ENCODE measurements at regions not wholly inside any gene's neighbourhood (a gene's known extent, or its start where the extent isn't known, plus 50 kb on each side); places are given as distances from the start of the nearest gene placed in this dataset.
"Not testable (repeated sequence)": the region's sequence is repeated elsewhere in the genome, so short reads cannot be mapped to it uniquely, and the experiment has no call there.

DNA sequence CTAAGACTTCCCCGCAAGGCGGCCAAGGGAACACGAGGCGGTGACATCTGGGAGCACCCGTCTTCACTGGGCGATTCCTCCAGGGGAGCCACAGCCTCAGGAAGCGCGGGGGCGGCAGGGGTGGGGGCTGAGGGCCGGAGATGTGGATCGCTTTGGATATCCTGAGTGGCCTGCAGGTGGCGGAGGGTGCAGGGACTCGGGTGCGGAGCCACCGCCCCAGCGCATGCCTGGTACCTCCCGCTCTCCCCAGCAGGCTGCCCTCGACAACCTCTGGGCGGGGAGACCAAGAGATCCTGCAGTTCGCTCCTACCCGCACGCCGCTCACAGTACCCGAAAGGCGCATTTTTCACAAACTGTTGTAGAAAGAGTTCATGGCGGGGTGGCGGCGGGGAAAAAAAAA lies 201.4 kb upstream of the PRKX start:
- H3K4me3 ChIP-seq (ENCODE audit: low read depth in 1 of 3, low read length in 3 of 3); H3K27me3 ChIP-seq (ENCODE audit: control insufficient read depth in 4 of 4, insufficient read depth in 4 of 4, low read length in 3 of 4); H3K27ac ChIP-seq (ENCODE audit: low read depth in 1 of 2, low read length in 2 of 2); DNase-seq (ENCODE audit: low spot score); H3K36me3 ChIP-seq (ENCODE audit: control insufficient read depth in 4 of 4, insufficient read depth in 3 of 4, low read depth in 1 of 4, low read length in 3 of 4); H3K9me3 ChIP-seq (ENCODE audit: control insufficient read depth in 4 of 4, low read length in 3 of 4); H3K9ac ChIP-seq (ENCODE audit: low read depth in 1 of 2, low read length in 2 of 2); H3K4me1 ChIP-seq (ENCODE audit: control insufficient read depth in 4 of 4, insufficient read depth in 4 of 4, low read length in 3 of 4): not testable (repeated sequence)
- no CpG with 5 or more reads among the region's 28 CpGs for WGBS

DNA sequence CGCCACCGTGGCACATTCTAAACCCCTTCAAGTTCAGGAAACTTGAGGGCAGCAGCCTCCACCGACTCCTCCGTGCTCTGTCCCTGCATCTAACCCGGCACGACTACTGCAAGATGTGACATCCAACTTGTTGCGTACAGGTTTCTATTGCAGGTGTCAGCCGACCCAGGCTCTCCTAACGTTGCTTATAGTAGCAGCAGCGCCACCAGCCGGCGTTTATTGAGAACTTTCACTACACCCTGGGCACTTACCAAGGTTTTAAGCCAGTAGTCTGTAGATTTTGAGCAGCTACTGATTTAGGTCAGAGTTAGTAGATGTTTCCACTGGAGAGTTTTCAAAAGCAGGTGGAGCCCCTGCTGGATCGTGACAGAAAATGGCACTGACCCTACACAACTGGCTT lies 200.6 kb upstream of the PRKX start:
- not testable (repeated sequence) for H3K27ac ChIP-seq (ENCODE audit: low read depth in 1 of 2, low read length in 2 of 2); H3K9ac ChIP-seq (ENCODE audit: low read depth in 1 of 2, low read length in 2 of 2); H3K4me3 ChIP-seq (ENCODE audit: low read depth in 1 of 3, low read length in 3 of 3); H3K27me3 ChIP-seq (ENCODE audit: control insufficient read depth in 4 of 4, insufficient read depth in 4 of 4, low read length in 3 of 4); H3K36me3 ChIP-seq (ENCODE audit: control insufficient read depth in 4 of 4, insufficient read depth in 3 of 4, low read depth in 1 of 4, low read length in 3 of 4); DNase-seq (ENCODE audit: low spot score); H3K9me3 ChIP-seq (ENCODE audit: control insufficient read depth in 4 of 4, low read length in 3 of 4); H3K4me1 ChIP-seq (ENCODE audit: control insufficient read depth in 4 of 4, insufficient read depth in 4 of 4, low read length in 3 of 4)
- WGBS, result no CpG with 5 or more reads among the region's 13 CpGs

DNA sequence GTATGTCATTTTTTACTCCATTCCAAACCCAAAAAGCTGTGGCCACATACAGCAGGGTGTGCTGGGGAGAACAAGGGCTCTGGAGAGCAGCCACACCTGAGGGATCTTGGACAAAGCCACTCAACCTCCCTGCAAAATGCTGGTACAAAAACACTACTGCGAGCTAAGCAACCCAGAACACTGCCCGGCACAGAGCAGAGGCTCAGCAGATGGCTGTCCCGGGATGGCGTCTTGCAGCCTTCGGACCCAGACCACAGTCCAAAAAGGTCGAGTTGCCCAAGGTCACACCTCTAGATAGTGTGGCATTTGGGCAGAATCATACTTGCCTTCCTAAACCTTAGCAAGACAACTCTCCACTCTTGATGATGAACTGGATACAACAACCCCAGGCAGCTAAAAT lies 197.6 kb upstream of the PRKX start:
- H3K9ac ChIP-seq (ENCODE audit: low read depth in 1 of 2, low read length in 2 of 2); DNase-seq (ENCODE audit: low spot score); H3K9me3 ChIP-seq (ENCODE audit: control insufficient read depth in 4 of 4, low read length in 3 of 4); H3K36me3 ChIP-seq (ENCODE audit: control insufficient read depth in 4 of 4, insufficient read depth in 3 of 4, low read depth in 1 of 4, low read length in 3 of 4); H3K4me3 ChIP-seq (ENCODE audit: low read depth in 1 of 3, low read length in 3 of 3); H3K27ac ChIP-seq (ENCODE audit: low read depth in 1 of 2, low read length in 2 of 2); H3K27me3 ChIP-seq (ENCODE audit: control insufficient read depth in 4 of 4, insufficient read depth in 4 of 4, low read length in 3 of 4); H3K4me1 ChIP-seq (ENCODE audit: control insufficient read depth in 4 of 4, insufficient read depth in 4 of 4, low read length in 3 of 4): not testable (repeated sequence)
- WGBS, result no CpG with 5 or more reads among the region's 6 CpGs

DNA sequence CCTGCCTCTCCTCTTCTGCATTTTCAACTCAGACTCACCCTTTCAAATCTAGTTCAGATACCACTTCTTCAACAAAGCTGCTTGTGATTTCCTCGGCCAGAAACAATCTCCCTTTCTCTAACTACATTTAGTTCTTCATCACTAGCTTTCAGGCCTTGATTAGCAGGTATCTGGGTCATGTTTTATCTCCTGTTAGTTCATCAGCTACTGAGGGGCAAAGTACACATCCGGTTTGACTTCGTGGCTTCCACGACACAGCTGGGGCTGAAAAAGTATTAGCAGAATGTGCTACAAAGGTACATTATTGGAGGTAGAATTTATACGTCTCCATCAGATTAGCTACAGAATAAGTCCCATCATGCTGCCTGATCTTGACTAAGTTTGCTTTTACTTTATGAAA lies 197.2 kb upstream of the PRKX start:
- no CpG with 5 or more reads among the region's 5 CpGs for WGBS
- not testable (repeated sequence) for DNase-seq (ENCODE audit: low spot score); H3K36me3 ChIP-seq (ENCODE audit: control insufficient read depth in 4 of 4, insufficient read depth in 3 of 4, low read depth in 1 of 4, low read length in 3 of 4); H3K9me3 ChIP-seq (ENCODE audit: control insufficient read depth in 4 of 4, low read length in 3 of 4); H3K27me3 ChIP-seq (ENCODE audit: control insufficient read depth in 4 of 4, insufficient read depth in 4 of 4, low read length in 3 of 4); H3K4me3 ChIP-seq (ENCODE audit: low read depth in 1 of 3, low read length in 3 of 3); H3K27ac ChIP-seq (ENCODE audit: low read depth in 1 of 2, low read length in 2 of 2); H3K4me1 ChIP-seq (ENCODE audit: control insufficient read depth in 4 of 4, insufficient read depth in 4 of 4, low read length in 3 of 4); H3K9ac ChIP-seq (ENCODE audit: low read depth in 1 of 2, low read length in 2 of 2)

DNA sequence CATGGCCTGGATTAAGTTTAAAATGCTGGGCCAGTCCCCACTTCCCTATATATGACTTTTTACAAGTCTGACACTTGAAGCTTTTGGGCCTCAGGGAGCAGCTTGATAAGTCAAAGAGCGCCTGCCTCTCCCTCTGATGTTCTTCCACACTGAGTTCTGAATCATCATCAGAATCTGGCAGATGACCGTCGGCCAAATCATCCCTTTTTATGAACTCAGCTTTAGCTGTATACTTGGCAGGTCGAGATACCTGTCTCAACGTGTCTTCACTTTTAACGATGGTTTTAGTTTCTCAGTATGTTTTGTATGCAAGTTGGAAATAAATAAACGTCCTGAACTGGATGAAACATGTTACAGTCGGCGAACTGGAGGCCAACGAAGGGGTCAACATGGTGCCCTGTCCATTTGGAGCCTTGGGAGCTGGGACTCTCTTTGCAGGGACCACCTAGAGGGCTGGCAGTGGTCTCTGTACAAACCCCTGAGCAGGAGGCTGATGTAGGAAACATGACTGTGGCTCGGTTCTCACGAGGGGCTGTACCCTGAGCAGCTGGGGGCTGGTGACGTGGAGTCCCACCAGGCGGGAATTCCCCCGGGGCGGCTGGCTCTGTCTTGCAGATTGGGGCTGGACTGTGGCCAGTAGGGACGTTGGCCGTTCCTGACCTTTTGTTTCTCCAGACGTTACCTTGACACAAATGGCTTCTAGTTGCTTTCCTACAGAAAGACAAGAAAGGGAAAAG lies 192.2 kb upstream of the PRKX start:
- H3K9ac ChIP-seq (ENCODE audit: low read depth in 1 of 2, low read length in 2 of 2); H3K4me1 ChIP-seq (ENCODE audit: control insufficient read depth in 4 of 4, insufficient read depth in 4 of 4, low read length in 3 of 4); H3K36me3 ChIP-seq (ENCODE audit: control insufficient read depth in 4 of 4, insufficient read depth in 3 of 4, low read depth in 1 of 4, low read length in 3 of 4); H3K4me3 ChIP-seq (ENCODE audit: low read depth in 1 of 3, low read length in 3 of 3); DNase-seq (ENCODE audit: low spot score); H3K27me3 ChIP-seq (ENCODE audit: control insufficient read depth in 4 of 4, insufficient read depth in 4 of 4, low read length in 3 of 4); H3K9me3 ChIP-seq (ENCODE audit: control insufficient read depth in 4 of 4, low read length in 3 of 4); H3K27ac ChIP-seq (ENCODE audit: low read depth in 1 of 2, low read length in 2 of 2): not testable (repeated sequence)
- no CpG with 5 or more reads among the region's 19 CpGs for WGBS

DNA sequence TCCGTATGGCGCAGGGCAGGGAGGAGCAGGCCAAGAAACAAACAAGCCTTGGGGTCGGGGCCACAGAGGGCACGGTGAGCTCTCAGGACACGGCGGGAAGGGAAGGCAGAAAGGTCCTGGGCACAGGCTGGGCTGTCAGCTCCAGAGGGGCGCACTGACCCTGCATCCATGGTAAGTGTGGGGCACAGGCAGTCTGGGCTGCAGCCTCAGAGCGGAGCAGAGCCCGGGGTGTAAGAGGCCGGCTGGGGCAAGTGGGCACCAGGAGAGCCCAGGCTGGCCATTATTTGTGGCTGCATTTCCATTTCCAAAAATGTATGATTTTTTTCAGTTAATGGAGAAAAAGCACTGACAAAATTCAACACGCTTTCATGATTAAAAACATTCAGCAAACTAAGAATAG lies 188.8 kb upstream of the PRKX start:
- WGBS, result 100% methylated on average over 3 of the region's 11 CpGs
- not testable (repeated sequence) for DNase-seq (ENCODE audit: low spot score); H3K27me3 ChIP-seq (ENCODE audit: control insufficient read depth in 4 of 4, insufficient read depth in 4 of 4, low read length in 3 of 4); H3K4me1 ChIP-seq (ENCODE audit: control insufficient read depth in 4 of 4, insufficient read depth in 4 of 4, low read length in 3 of 4); H3K4me3 ChIP-seq (ENCODE audit: low read depth in 1 of 3, low read length in 3 of 3); H3K36me3 ChIP-seq (ENCODE audit: control insufficient read depth in 4 of 4, insufficient read depth in 3 of 4, low read depth in 1 of 4, low read length in 3 of 4); H3K9ac ChIP-seq (ENCODE audit: low read depth in 1 of 2, low read length in 2 of 2); H3K9me3 ChIP-seq (ENCODE audit: control insufficient read depth in 4 of 4, low read length in 3 of 4); H3K27ac ChIP-seq (ENCODE audit: low read depth in 1 of 2, low read length in 2 of 2)

DNA sequence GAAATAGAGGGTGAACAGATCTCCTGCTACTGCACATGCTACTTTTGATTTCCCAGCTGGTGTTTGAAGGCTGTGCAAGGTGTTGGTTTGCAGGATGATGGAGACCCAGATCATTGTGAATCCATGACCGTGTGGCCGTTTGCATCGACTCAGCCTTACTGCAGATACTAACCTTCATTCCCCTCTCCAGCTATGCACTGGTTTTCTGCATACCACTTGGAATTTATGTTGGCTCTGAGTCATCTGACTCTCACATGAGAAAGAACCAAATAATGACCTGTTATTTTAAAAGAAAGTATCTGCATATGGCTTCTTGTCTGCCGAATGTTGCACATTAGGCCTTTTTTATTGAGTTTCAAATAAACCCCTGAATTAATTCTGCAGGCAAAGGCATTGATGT lies 183.3 kb upstream of the PRKX start:
- no CpG with 5 or more reads among the region's 4 CpGs for WGBS
- DNase-seq (ENCODE audit: low spot score); H3K27me3 ChIP-seq (ENCODE audit: control insufficient read depth in 4 of 4, insufficient read depth in 4 of 4, low read length in 3 of 4); H3K36me3 ChIP-seq (ENCODE audit: control insufficient read depth in 4 of 4, insufficient read depth in 3 of 4, low read depth in 1 of 4, low read length in 3 of 4); H3K9ac ChIP-seq (ENCODE audit: low read depth in 1 of 2, low read length in 2 of 2); H3K4me1 ChIP-seq (ENCODE audit: control insufficient read depth in 4 of 4, insufficient read depth in 4 of 4, low read length in 3 of 4); H3K4me3 ChIP-seq (ENCODE audit: low read depth in 1 of 3, low read length in 3 of 3); H3K9me3 ChIP-seq (ENCODE audit: control insufficient read depth in 4 of 4, low read length in 3 of 4); H3K27ac ChIP-seq (ENCODE audit: low read depth in 1 of 2, low read length in 2 of 2): not testable (repeated sequence)

DNA sequence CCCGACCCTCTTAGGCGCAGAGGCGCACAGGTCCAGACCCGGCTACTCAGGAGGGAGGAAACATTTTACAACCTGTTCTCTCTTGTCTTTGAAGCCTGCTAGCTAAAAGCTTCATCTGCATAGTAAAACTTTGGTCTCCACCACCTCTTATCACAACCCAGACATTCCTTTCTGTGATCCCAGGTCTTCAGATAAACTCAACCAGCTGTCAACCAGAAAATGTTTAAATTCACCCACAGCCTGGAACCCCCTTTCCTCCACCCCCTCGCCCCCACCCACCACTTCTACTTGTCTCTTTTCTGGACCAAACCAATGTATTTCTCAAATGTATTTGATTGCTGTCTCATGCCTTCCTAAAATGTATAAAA lies 169.1 kb upstream of the PRKX start:
- not testable (repeated sequence) for H3K9ac ChIP-seq (ENCODE audit: low read depth in 1 of 2, low read length in 2 of 2); H3K4me3 ChIP-seq (ENCODE audit: low read depth in 1 of 3, low read length in 3 of 3); DNase-seq (ENCODE audit: low spot score); H3K27ac ChIP-seq (ENCODE audit: low read depth in 1 of 2, low read length in 2 of 2); H3K27me3 ChIP-seq (ENCODE audit: control insufficient read depth in 4 of 4, insufficient read depth in 4 of 4, low read length in 3 of 4); H3K4me1 ChIP-seq (ENCODE audit: control insufficient read depth in 4 of 4, insufficient read depth in 4 of 4, low read length in 3 of 4); H3K9me3 ChIP-seq (ENCODE audit: control insufficient read depth in 4 of 4, low read length in 3 of 4); H3K36me3 ChIP-seq (ENCODE audit: control insufficient read depth in 4 of 4, insufficient read depth in 3 of 4, low read depth in 1 of 4, low read length in 3 of 4)
- WGBS, result 43% methylated on average over 1 of the region's 5 CpGs

Data from liver (tissue), 6 donors.